ENCODE measurements at regions not wholly inside any gene's neighbourhood (a gene's known extent, or its start where the extent isn't known, plus 50 kb on each side); places are given as distances from the start of the nearest gene placed in this dataset.

DNA sequence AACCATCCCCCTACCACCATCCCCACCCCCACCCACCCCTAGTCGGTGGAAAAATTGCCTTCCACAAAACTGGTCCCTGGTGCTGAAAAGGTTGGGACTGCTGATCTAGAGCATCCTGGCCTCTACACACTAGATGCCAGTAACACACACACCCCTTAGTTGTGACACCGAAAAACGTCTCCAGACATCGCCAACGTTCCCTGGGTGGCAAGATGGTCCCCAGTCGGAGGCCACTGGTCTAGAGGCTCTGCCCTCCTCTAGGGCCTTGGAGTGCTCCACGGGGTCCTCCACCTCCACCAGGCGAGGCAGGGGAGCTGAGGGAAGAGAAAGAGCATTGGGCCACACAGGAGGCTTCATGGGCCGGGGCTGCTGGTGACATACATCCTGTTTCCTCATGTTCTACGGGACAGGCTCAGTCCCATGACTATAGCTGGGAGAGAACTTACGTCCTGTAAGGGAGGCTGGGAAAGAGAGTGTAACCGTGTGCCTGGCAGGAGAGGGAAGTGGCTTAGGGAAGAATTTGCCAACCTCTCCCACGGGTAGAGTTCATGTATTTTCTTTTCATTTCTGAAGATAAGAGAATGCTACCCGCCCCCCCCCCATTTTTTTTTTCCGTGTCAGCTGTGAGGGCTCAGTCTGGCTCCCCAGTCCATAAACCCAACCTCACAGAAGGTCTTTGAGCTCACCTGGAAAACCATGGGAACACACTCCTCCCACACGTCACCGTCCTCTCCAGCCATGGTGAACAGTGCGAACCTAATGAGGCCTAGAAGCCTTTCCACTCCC lies 132.7 kb upstream of the MYCN start:
- Histone ChIP-seq H3K36me3 (no peaks in the 10 kb centered on the region), H3K27me3 (replicated peaks; ENCODE audit: insufficient read depth) (no peaks in the 10 kb centered on the region), H3K4me3 (no peak overlapping the region), H3K9me3 (no peaks in the 10 kb centered on the region), H3K27ac (no peak overlapping the region), H3K4me1 (ENCODE audit: control insufficient read depth in 1 of 2, low read depth in 2 of 2) (no peaks in the 10 kb centered on the region)
- DNase-seq (ENCODE audit: low spot score) (no peak), ATAC-seq (ENCODE audit: insufficient number of reproducible peaks, low FRiP score, low read depth) (no peak)
- TF ChIP-seq, protein P1, sequence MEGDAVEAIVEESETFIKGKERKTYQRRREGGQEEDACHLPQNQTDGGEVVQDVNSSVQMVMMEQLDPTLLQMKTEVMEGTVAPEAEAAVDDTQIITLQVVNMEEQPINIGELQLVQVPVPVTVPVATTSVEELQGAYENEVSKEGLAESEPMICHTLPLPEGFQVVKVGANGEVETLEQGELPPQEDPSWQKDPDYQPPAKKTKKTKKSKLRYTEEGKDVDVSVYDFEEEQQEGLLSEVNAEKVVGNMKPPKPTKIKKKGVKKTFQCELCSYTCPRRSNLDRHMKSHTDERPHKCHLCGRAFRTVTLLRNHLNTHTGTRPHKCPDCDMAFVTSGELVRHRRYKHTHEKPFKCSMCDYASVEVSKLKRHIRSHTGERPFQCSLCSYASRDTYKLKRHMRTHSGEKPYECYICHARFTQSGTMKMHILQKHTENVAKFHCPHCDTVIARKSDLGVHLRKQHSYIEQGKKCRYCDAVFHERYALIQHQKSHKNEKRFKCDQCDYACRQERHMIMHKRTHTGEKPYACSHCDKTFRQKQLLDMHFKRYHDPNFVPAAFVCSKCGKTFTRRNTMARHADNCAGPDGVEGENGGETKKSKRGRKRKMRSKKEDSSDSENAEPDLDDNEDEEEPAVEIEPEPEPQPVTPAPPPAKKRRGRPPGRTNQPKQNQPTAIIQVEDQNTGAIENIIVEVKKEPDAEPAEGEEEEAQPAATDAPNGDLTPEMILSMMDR (IDR thresholded peaks at IDR 0.05) = no peak

DNA sequence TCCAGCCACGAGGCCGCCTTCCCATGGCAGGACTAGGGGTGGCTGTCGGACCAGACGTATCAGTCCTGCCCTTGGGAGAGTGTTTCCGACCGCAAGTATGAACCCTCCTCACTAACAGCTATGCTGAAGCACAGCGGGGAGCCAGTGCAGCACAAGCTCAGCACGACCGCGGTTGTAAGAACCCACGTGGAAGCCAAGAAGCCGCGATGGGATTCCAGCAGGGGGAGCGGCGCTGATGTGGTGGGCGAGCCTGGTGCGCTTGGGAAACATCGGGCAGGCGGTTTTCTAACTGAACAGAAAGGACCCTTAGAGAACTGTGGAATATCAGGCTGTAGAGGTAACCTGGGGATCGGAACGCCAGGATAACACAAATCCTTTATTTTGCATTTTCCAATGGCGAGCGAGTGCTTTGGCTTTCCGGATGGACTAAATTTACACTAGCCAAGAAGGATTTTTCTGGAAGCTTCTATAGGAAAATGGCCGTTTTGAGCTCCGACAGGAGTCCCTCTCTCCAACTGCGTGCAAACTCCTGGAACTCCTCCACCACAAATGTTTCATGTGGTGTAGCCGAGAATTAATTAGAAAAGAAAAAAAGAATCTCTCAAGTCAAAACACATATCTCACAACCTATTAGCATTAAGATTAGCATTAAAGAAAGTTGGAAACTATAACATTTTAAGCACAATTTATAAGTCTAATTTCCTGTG lies 132.0 kb upstream of the MYCN start:
- Histone ChIP-seq H3K4me3 (no peak overlapping the region), H3K9me3 (no peaks in the 10 kb centered on the region), H3K27ac (no peak overlapping the region), H3K27me3 (replicated peaks; ENCODE audit: insufficient read depth) (no peaks in the 10 kb centered on the region), H3K36me3 (no peaks in the 10 kb centered on the region), H3K4me1 (ENCODE audit: control insufficient read depth in 1 of 2, low read depth in 2 of 2) (no peaks in the 10 kb centered on the region)
- ATAC-seq (ENCODE audit: insufficient number of reproducible peaks, low FRiP score, low read depth) (no peak), DNase-seq (ENCODE audit: low spot score) (no peak)
- TF ChIP-seq, protein P1 (IDR thresholded peaks at IDR 0.05) = no peak

DNA sequence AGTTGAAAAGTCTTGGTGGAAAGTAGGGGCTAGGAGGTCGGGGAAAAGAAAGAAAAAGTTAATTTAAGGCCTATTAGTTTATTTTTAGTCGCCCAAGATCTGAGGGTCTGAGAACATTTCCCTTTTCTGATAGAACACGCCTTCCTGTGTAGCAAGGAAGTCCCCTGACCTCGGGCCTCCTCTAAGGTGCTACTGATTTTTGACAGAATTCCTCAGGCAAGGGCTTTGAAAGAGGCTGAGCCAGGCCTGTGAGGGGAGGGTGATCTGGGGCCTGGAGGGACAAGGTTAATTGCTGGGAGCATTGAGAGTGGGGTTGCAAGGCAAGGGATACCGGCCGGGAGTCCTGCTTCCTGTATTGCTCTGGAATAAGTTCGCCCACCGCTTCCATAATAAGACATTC lies 131.4 kb upstream of the MYCN start:
- no peak for DNase-seq (ENCODE audit: low spot score)
- no peaks in the 10 kb centered on the region for H3K9me3 ChIP-seq
- H3K27me3 ChIP-seq (replicated peaks; ENCODE audit: insufficient read depth) = no peaks in the 10 kb centered on the region
- H3K4me3 ChIP-seq = no peak overlapping the region
- no peak for ATAC-seq (ENCODE audit: insufficient number of reproducible peaks, low FRiP score, low read depth)
- no peaks in the 10 kb centered on the region for H3K4me1 ChIP-seq (ENCODE audit: control insufficient read depth in 1 of 2, low read depth in 2 of 2)
- TF ChIP-seq, protein P1 (IDR thresholded peaks at IDR 0.05) = no peak
- no peaks in the 10 kb centered on the region for H3K36me3 ChIP-seq
- no peak overlapping the region for H3K27ac ChIP-seq

DNA sequence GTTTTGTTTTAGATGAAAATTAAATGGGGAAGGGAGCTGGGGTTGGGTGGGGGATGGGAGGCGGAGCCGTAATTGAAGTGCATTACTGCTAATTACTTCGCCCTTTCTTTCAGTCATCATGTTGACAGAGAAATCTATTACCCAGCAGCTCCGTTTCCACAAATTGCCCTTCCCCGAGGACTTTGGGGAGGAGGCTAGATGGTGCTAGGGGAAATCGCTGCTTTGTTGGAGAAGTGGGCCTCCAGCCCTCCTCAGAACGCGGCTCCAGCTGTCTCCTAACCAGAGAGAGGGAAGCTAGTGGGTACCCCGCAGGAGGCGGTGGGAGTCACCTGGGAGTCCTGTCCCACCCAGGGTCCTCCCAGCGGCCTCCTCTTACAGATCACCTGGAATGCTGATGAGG lies 130.9 kb upstream of the MYCN start:
- ATAC-seq (ENCODE audit: insufficient number of reproducible peaks, low FRiP score, low read depth) = no peak
- Histone ChIP-seq H3K9me3 (no peaks in the 10 kb centered on the region), H3K27me3 (replicated peaks; ENCODE audit: insufficient read depth) (no peaks in the 10 kb centered on the region), H3K36me3 (no peaks in the 10 kb centered on the region), H3K27ac (no peak overlapping the region), H3K4me3 (no peak overlapping the region), H3K4me1 (ENCODE audit: control insufficient read depth in 1 of 2, low read depth in 2 of 2) (no peaks in the 10 kb centered on the region)
- no peak for DNase-seq (ENCODE audit: low spot score)
- TF ChIP-seq, protein P1 (IDR thresholded peaks at IDR 0.05) = no peak

DNA sequence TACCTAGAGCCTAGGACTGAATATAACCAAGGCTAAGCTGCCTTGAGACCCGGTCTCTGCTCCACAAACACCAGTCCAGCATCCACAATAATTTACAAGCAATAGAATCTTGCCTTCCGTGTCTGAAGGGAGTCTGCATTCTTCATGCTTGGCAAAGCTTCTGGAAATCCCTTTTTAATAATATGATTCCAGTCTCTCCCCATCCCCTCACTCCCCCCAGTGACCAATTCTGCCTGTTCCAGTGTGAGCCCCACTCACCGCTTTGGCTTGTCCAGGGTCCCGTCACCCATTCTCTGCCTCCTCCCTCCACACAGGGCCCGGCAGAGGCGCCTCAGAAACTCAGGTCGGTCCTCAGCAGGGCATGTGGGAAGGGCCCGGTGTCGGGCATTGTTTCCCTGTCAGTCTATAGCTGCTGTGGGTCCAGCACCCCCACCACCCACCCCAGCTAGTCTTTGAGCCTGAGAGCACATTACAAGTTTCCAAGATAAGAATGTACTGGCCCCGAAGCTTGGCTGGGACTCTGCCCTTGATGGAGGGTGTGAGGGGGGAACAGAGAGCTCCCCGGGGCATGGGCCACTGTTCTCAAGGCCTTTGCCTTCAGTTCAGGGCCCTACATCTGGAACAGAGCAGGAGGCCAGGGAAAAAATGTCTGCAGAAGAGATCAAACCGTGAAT lies 129.7 kb upstream of the MYCN start:
- DNase-seq (ENCODE audit: low spot score) = no peak
- ATAC-seq (ENCODE audit: insufficient number of reproducible peaks, low FRiP score, low read depth) = no peak
- no peaks in the 10 kb centered on the region for H3K9me3 ChIP-seq
- H3K4me3 ChIP-seq = no peak overlapping the region
- TF ChIP-seq, protein P1 (IDR thresholded peaks at IDR 0.05) = no peak
- H3K27me3 ChIP-seq (replicated peaks; ENCODE audit: insufficient read depth) = no peaks in the 10 kb centered on the region
- H3K4me1 ChIP-seq (ENCODE audit: control insufficient read depth in 1 of 2, low read depth in 2 of 2) = no peaks in the 10 kb centered on the region
- H3K36me3 ChIP-seq = no peaks in the 10 kb centered on the region
- H3K27ac ChIP-seq = no peak overlapping the region

Measured in thoracic aorta (tissue), 2 donors.